Heart right ventricle (tissue), 16 donors: ENCODE measurements at regions not wholly inside any gene's neighbourhood (a gene's known extent, or its start where the extent isn't known, plus 50 kb on each side); places are given as distances from the start of the nearest gene placed in this dataset.

Experiments used
- ATAC-seq, 8 donors: fragments of 200-7000 bp; cut with Tn5 transposase; one replicate each; pipeline ENCODE4 v1.9.1; 2020; ENCODE audit warnings: mild to moderate bottlenecking in 8 of 8, moderate library complexity in 8 of 8, moderate number of reproducible peaks in 1 of 8
- DNase-seq, 2 donors: peaks; one replicate each; pipeline ENCODE4 v3.0.0-alpha.2; 2020
- H3K27ac ChIP-seq, 10 donors: fragments of 200-600 bp; sonication (generic) in 2 of 10; one replicate each; pipeline versions ENCODE4 v1.5.0 to v1.8.0; 2020 to 2022; ENCODE audit warnings: mild to moderate bottlenecking in 3 of 10
- H3K27me3 ChIP-seq, 7 donors: fragments of 200-600 bp; one replicate each; pipeline ENCODE4 v1.8.0; 2021 to 2022; ENCODE audit warnings: mild to moderate bottlenecking in 2 of 7
- H3K36me3 ChIP-seq, 9 donors: fragments of 200-600 bp; sonication (generic) in 1 of 9; one replicate each; pipeline versions ENCODE4 v1.5.0 to v1.8.0; 2020 to 2022; ENCODE audit warnings: mild to moderate bottlenecking in 2 of 9
- H3K4me1 ChIP-seq, 9 donors: fragments of 200-600 bp; sonication (generic) in 1 of 9; one replicate each; pipeline versions ENCODE4 v1.5.0 to v1.8.0; 2020 to 2022; ENCODE audit warnings: mild to moderate bottlenecking in 4 of 9
- H3K4me3 ChIP-seq, 10 donors: fragments of 200-600 bp; sonication (generic) in 2 of 10; one replicate each; pipeline versions ENCODE4 v1.5.0 to v1.8.0; 2020 to 2022; ENCODE audit warnings: mild to moderate bottlenecking in 7 of 10, moderate library complexity in 2 of 10
- H3K9me3 ChIP-seq, 11 donors: fragments of 200-600 bp in 10 of 11; sonication (generic) in 2 of 11; one replicate each; pipeline versions ENCODE4 v1.5.0 to v1.8.0; 2013 to 2022; ENCODE audit warnings: mild to moderate bottlenecking in 2 of 11, control low read depth in 1 of 11, moderate library complexity in 1 of 11
- CTCF ChIP-seq, 9 donors: fragments of 200-600 bp; sonication (generic) in 2 of 9; IDR thresholded peaks; one replicate each; pipeline versions ENCODE4 v1.5.0 to v1.8.0; 2021 to 2022; ENCODE audit warnings: antibody characterized with exemption in 9 of 9, mild to moderate bottlenecking in 5 of 9, moderate library complexity in 1 of 9
- WGBS, 2 donors: extraction: QIAGEN DNeasy Blood & Tissue Kit; methylation state at CpG; one replicate each; pipeline ENCODE4 v1.1.7; 2013; ENCODE audit warnings: inconsistent platforms in 1 of 2; 5-methylcytosine and 5-hydroxymethylcytosine counted together
- intact Hi-C, 10 donors: fragments of 100-400 bp; cut with DNase I; formaldehyde crosslinking; loops; one replicate each; pipeline versions ENCODE4 v1.11.1 to v1.14.2; 2022
- donor health status: Arrhythmogenic right ventricular cardiomyopathy.
- donor health status: ischemic (EF 13 %, LVEDD 7.1; RV severe dilation, severe dysfunction).
- donor health status: healthy with polysubstance abuse.
- donor health status: DM: no; HTN: yes; CAD: no.
- donor health status: DM: no; HTN: no; CAD: no.
- donor health status: ischemic (EF 25% LVEDD 6.9; RV normal size, moderate dysfunction).
- donor health status: ischemic (EF 25% LVEDD 5.7; RV mildly dilated, moderate dysfunction).
- donor health status: healthy.
- donor health status: DM: yes; HTN: yes; CAD: no.
- donor health status: Ischemic cardiomyopathy.
- donor health status: ischemic (EF 35%, LVEDD 5.7; RV mildly dilated, moderate dysfunction).
- donor health status: nonischemic (EF 11% LVEDD 7.7; RV severe dilation, severe dysfunction).
- donor health status: DM: yes; HTN: yes; CAD: no.
- donor health status: PGD.
- donor health status: ischemic (EF 29% LVEDD 5.4; RV normal size, mild dysfunction).
- donor health status: nonischemic (EF 23%, LVEDD 6.1; RV moderate dilation, normal function).

GRCh38 chr3:104392327-104392726 lies 974.4 kb upstream of the ALCAM start:
- WGBS, 2 donors: 67 to 73% methylated on average over 2 of the region's 2 CpGs
- ATAC-seq (no peak), DNase-seq (no peak)
- Histone ChIP-seq H3K4me3 (no peak overlapping the region), H3K4me1 (no peaks in the 10 kb centered on the region), H3K27ac (no peak overlapping the region), H3K27me3 (no peaks in the 10 kb centered on the region), H3K36me3 (no peaks in the 10 kb centered on the region), H3K9me3 (no peaks in the 10 kb centered on the region)
- TF ChIP-seq CTCF (IDR thresholded peaks at IDR 0.05): no peak
- intact Hi-C loops: no loop called here

- Histone ChIP-seq H3K27ac (no peak overlapping the region), H3K36me3 (no peaks in the 10 kb centered on the region), H3K9me3 (peaks cover 0 to 27% (median 0%) of the 10 kb centered on the region in 11 donors), H3K4me1 (no peaks in the 10 kb centered on the region), H3K4me3 (no peak overlapping the region), H3K27me3 (no peaks in the 10 kb centered on the region)
- ATAC-seq: peak in 1 of 8 donors; percentile 56
- no peak for TF ChIP-seq CTCF (IDR thresholded peaks at IDR 0.05)
- intact Hi-C loops: no loop called here
- DNase-seq: no peak
- 94 to 95% methylated on average over 2 of the region's 2 CpGs for WGBS, 2 donors
These were observed 969.6 kb upstream of the ALCAM start for GRCh38 chr3:104396974-104397669.

- H3K27ac ChIP-seq: no peak overlapping the region
- no peaks in the 10 kb centered on the region for H3K4me1 ChIP-seq
- H3K36me3 ChIP-seq: no peaks in the 10 kb centered on the region
- intact Hi-C loops: no loop called here
- 75 to 76% methylated on average over 1 of the region's 1 CpG for WGBS, 2 donors
- peaks cover 0 to 27% (median 0%) of the 10 kb centered on the region in 11 donors for H3K9me3 ChIP-seq
- ATAC-seq (no peak), DNase-seq (no peak)
- H3K27me3 ChIP-seq: no peaks in the 10 kb centered on the region
- H3K4me3 ChIP-seq: no peak overlapping the region
- TF ChIP-seq CTCF (IDR thresholded peaks at IDR 0.05): no peak
These were observed 969.0 kb upstream of the ALCAM start for GRCh38 chr3:104397713-104398112.

- 83 to 88% methylated on average over 2 of the region's 2 CpGs for WGBS, 2 donors
- TF ChIP-seq CTCF (IDR thresholded peaks at IDR 0.05): no peak
- no peak overlapping the region for H3K4me3 ChIP-seq
- intact Hi-C loops: no loop called here
- ATAC-seq (no peak), DNase-seq (no peak)
- no peaks in the 10 kb centered on the region for H3K36me3 ChIP-seq
- peaks cover 0 to 42% (median 4%) of the 10 kb centered on the region in 11 donors for H3K9me3 ChIP-seq
- H3K4me1 ChIP-seq: no peaks in the 10 kb centered on the region
- H3K27ac ChIP-seq: no peak overlapping the region
- H3K27me3 ChIP-seq: no peaks in the 10 kb centered on the region
These were observed 963.8 kb upstream of the ALCAM start for GRCh38 chr3:104402902-104403301.
